ENCODE measurements at regions not wholly inside any gene's neighbourhood (a gene's known extent, or its start where the extent isn't known, plus 50 kb on each side); places are given as distances from the start of the nearest gene placed in this dataset.
"Not testable (repeated sequence)": the region's sequence is repeated elsewhere in the genome, so short reads cannot be mapped to it uniquely, and the experiment has no call there.

DNA sequence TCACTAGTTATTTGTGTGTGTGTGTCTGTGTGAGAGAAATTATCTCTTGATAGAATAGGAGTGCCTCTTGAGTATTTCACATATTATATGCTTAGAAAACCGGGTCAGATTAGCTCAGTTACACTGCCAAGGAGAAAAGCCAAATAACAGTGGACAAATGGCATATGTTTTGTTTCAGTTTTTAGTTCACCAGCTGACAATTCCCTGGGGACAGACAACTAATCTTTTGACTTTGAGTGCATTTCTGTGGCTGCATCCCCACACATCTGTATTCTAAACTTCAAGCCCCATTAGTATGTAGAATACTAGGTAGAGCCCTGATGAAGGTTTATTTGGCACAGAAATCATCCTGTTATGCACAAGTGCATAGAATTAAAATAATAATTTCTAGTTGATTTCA lies 227.7 kb upstream of the CNTN3 start:
- TF ChIP-seq, protein P1, sequence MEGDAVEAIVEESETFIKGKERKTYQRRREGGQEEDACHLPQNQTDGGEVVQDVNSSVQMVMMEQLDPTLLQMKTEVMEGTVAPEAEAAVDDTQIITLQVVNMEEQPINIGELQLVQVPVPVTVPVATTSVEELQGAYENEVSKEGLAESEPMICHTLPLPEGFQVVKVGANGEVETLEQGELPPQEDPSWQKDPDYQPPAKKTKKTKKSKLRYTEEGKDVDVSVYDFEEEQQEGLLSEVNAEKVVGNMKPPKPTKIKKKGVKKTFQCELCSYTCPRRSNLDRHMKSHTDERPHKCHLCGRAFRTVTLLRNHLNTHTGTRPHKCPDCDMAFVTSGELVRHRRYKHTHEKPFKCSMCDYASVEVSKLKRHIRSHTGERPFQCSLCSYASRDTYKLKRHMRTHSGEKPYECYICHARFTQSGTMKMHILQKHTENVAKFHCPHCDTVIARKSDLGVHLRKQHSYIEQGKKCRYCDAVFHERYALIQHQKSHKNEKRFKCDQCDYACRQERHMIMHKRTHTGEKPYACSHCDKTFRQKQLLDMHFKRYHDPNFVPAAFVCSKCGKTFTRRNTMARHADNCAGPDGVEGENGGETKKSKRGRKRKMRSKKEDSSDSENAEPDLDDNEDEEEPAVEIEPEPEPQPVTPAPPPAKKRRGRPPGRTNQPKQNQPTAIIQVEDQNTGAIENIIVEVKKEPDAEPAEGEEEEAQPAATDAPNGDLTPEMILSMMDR (IDR thresholded peaks at IDR 0.05; ENCODE audit: low read depth, low read length): no peak
- no peak for DNase-seq (ENCODE audit: extremely low read depth, low read depth)

- DNase-seq (ENCODE audit: extremely low read depth, low read depth): no peak
These were observed 225.1 kb upstream of the CNTN3 start for GRCh38 chr3:74839566-74839965.

DNA sequence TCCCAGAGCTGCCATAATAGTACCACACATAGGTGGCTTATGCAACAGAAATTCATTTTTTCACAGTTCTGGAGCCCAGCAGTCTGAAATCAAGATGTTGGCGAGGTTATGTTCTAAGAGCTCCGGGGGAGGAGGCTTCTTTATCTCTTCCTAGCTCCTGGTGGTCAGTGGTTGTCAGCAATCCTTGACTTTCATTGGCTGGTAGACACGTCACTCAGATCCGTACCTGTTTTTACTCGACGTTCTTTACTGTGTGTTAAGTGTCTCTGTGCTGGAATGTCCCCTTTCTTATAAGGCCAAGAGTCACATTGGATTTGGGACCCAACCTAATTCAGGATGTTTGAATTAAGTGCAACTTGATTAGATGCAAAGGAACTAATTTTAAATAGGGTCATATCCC lies 218.5 kb upstream of the CNTN3 start:
- TF ChIP-seq, protein P1 (IDR thresholded peaks at IDR 0.05; ENCODE audit: low read depth, low read length): no peak
- DNase-seq (ENCODE audit: extremely low read depth, low read depth): no peak

More at GRCh38 chr3:74839566-74839965, 225.1 kb upstream of the CNTN3 start:
- TF ChIP-seq, protein P1 (IDR thresholded peaks at IDR 0.05; ENCODE audit: low read depth, low read length): no peak

DNA sequence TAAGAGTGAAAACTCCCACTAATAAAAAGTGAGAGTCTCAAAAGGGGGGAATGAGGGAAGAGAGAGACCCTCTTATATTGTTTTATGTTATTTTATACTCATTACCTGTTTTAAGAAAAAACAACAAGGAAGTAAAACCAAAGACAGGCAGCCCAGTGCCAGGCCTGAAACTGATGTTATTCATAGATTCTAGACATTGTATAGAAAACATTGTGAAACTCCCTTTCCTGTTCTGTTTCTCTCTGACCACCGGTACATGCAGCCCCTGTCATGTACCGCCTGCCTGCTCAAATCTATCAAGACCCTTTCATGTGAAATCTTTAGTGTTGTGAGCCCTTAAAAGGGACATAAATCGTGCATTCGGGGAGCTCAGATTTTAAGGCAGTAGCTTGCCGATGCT lies 216.4 kb upstream of the CNTN3 start:
- not testable (repeated sequence) for DNase-seq (ENCODE audit: extremely low read depth, low read depth)

GRCh38 chr3:74825404-74825803 lies 210.9 kb upstream of the CNTN3 start:
- not testable (repeated sequence) for DNase-seq (ENCODE audit: extremely low read depth, low read depth)

DNA sequence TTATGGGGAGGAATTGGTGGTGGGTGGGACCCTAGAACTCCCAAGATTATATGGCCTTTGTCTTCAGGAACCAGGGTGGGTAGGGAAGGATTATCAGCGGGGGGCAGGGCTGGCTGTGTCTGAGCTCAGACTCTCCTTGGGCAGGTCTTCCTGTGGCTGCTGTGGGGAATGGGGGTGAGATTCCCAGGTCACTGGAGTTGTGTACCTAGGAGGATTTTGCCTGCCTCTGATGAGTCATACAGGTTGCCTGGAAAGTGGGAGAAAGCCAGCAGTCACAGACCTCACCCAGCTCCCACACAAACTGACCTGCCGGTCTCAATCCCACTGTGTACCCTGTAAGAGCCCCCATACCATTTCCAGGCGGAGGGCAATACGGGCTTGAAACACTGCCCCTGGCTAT lies 209.9 kb upstream of the CNTN3 start:
- TF ChIP-seq, protein P1 (IDR thresholded peaks at IDR 0.05; ENCODE audit: low read depth, low read length): no peak
- no peak for DNase-seq (ENCODE audit: extremely low read depth, low read depth)

DNA sequence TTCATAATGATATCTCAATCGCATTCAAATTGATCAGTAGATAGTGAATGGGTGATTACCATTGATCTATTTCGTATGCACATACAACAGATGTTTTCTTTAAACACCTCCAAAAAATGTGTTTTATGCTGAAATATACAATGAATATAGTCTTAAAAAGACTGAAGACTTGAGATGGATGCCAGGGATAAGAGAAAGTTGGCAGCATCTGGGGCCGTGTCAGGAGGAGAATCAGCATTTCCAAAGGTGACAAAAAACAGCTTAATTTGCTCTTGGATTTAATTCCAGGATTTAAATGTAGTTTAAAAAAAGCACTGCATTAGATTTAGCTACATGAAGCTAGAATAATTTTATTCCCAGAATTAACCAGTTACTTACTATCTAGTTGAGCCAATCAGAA lies 199.7 kb upstream of the CNTN3 start:
- TF ChIP-seq, protein P1 (IDR thresholded peaks at IDR 0.05; ENCODE audit: low read depth, low read length): no peak
- no peak for DNase-seq (ENCODE audit: extremely low read depth, low read depth)

- no peak for DNase-seq (ENCODE audit: extremely low read depth, low read depth)
These were observed 198.3 kb upstream of the CNTN3 start for GRCh38 chr3:74812756-74813155.

More at GRCh38 chr3:74812756-74813155, 198.3 kb upstream of the CNTN3 start:
- TF ChIP-seq, protein P1 (IDR thresholded peaks at IDR 0.05; ENCODE audit: low read depth, low read length): no peak
